Testis (tissue), 2 donors: ENCODE measurements at regions not wholly inside any gene's neighbourhood (a gene's known extent, or its start where the extent isn't known, plus 50 kb on each side); places are given as distances from the start of the nearest gene placed in this dataset.
A peak's percentile ranks its signal among the peaks of the same experiment; 100 is the strongest.

Experiments
- DNase-seq: peaks from one replicate; pipeline ENCODE4 v3.0.0-alpha.2; 2019
- H3K27ac ChIP-seq, 2 donors: fragments of 200-600 bp; sonication (generic); one replicate each; pipeline ENCODE4 v1.5.1; 2019
- H3K27me3 ChIP-seq: fragments of 200-600 bp; sonication (generic); one replicate; pipeline ENCODE4 v1.5.1; 2019
- H3K36me3 ChIP-seq: fragments of 200-600 bp; sonication (generic); one replicate; pipeline ENCODE4 v1.5.1; 2017; ENCODE audit warnings: low read depth; ENCODE audit errors: missing control alignments
- H3K4me1 ChIP-seq: fragments of 200-600 bp; sonication (generic); one replicate; pipeline ENCODE4 v1.5.1; 2019
- H3K4me3 ChIP-seq, 2 donors: fragments of 200-600 bp; sonication (generic); one replicate each; pipeline ENCODE4 v1.5.1; 2017 to 2019
- H3K9me3 ChIP-seq: fragments of 200-600 bp; sonication (generic); one replicate; pipeline ENCODE4 v1.5.1; 2017
- POLR2A ChIP-seq: fragments of 450-650 bp; IDR thresholded peaks from one replicate; pipeline ENCODE4 v1.6.1; 2017; ENCODE audit warnings: antibody characterized with exemption, mild to moderate bottlenecking, moderate library complexity
- WGBS, 2 donors: methylation state at CpG; one replicate each; pipeline ENCODE4 v1.1.5; 2018; 5-methylcytosine and 5-hydroxymethylcytosine counted together
- intact Hi-C: fragments of 100-400 bp; cut with DNase I; formaldehyde crosslinking; loops from one replicate; pipeline ENCODE4 v1.15.1; 2023; ENCODE audit warnings: low total_unique reads
- TF ChIP-seq, protein P1 (sequence below), 3 experiments: fragments of 450-650 bp in 2 of 3; fragments of 200-600 bp in 1 of 3; sonication (generic) in 1 of 3; IDR thresholded peaks; one replicate each; pipeline ENCODE4 v1.5.1; 2016 to 2019; ENCODE audit warnings: antibody characterized with exemption in 3 of 3, mild to moderate bottlenecking in 2 of 3, moderate library complexity in 1 of 3

- no peaks in the 10 kb centered on the region for H3K36me3 ChIP-seq
- H3K4me1 ChIP-seq: peaks cover 11% of the 10 kb centered on the region
- DNase-seq: no peak
- H3K27me3 ChIP-seq: no peaks in the 10 kb centered on the region
- no peak for TF ChIP-seq POLR2A
- TF ChIP-seq, protein P1, sequence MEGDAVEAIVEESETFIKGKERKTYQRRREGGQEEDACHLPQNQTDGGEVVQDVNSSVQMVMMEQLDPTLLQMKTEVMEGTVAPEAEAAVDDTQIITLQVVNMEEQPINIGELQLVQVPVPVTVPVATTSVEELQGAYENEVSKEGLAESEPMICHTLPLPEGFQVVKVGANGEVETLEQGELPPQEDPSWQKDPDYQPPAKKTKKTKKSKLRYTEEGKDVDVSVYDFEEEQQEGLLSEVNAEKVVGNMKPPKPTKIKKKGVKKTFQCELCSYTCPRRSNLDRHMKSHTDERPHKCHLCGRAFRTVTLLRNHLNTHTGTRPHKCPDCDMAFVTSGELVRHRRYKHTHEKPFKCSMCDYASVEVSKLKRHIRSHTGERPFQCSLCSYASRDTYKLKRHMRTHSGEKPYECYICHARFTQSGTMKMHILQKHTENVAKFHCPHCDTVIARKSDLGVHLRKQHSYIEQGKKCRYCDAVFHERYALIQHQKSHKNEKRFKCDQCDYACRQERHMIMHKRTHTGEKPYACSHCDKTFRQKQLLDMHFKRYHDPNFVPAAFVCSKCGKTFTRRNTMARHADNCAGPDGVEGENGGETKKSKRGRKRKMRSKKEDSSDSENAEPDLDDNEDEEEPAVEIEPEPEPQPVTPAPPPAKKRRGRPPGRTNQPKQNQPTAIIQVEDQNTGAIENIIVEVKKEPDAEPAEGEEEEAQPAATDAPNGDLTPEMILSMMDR (IDR thresholded peaks at IDR 0.05): no peak
- intact Hi-C loops: no loop called here
- no peaks in the 10 kb centered on the region for H3K9me3 ChIP-seq
- H3K4me3 ChIP-seq: no peak overlapping the region
- no peak overlapping the region for H3K27ac ChIP-seq
- 90 to 93% methylated on average over 2 of the region's 2 CpGs for WGBS, 2 donors
Measured at GRCh38 chr2:106706283-106706682, 179.7 kb downstream of the ST6GAL2 start.

- H3K27me3 ChIP-seq: no peaks in the 10 kb centered on the region
- peak; percentile 56 for DNase-seq
- WGBS, 2 donors: 38 to 41% methylated on average over 1 of the region's 1 CpG
- intact Hi-C loops: no loop called here
- no peak overlapping the region for H3K4me3 ChIP-seq
- H3K4me1 ChIP-seq: peaks cover 5% of the 10 kb centered on the region
- H3K9me3 ChIP-seq: no peaks in the 10 kb centered on the region
- H3K36me3 ChIP-seq: no peaks in the 10 kb centered on the region
- no peak overlapping the region for H3K27ac ChIP-seq
- TF ChIP-seq, protein P1 (IDR thresholded peaks at IDR 0.05): no peak
- TF ChIP-seq POLR2A: no peak
Measured at GRCh38 chr2:106708209-106708608, 177.8 kb downstream of the ST6GAL2 start.

GRCh38 chr2:106709229-106709628, 176.7 kb downstream of the ST6GAL2 start:
- no peaks in the 10 kb centered on the region for H3K36me3 ChIP-seq
- DNase-seq: no peak
- no peak overlapping the region for H3K27ac ChIP-seq
- no peaks in the 10 kb centered on the region for H3K9me3 ChIP-seq
- H3K27me3 ChIP-seq: no peaks in the 10 kb centered on the region
- H3K4me1 ChIP-seq: peaks cover 5% of the 10 kb centered on the region
- intact Hi-C loops: no loop called here
- 94 to 100% methylated on average over 1 of the region's 1 CpG for WGBS, 2 donors
- no peak overlapping the region for H3K4me3 ChIP-seq
- TF ChIP-seq, protein P1 (IDR thresholded peaks at IDR 0.05): no peak
- no peak for TF ChIP-seq POLR2A

DNA sequence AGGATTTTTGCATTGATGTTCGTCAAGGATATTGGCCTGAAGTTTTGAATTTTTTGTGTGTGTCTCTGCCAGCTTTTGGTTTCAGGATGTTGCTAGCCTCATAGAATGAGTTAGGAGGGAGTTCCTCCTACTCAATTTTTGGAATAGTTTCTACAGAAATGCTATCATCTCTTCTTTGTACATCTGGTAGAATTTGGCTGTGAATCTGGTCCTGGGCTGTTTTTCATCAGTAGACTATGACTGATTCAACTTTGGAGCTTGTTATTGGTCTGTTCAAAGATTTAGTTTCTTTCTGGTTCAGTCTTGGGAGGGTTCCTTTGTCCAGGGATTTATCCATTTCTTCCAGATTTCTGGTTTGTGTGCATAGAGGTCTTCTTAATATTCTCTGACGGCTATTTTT, 166.7 kb downstream of the ST6GAL2 start:
- Histone ChIP-seq H3K27ac (no peak overlapping the region), H3K36me3 (no peaks in the 10 kb centered on the region), H3K4me1 (no peaks in the 10 kb centered on the region), H3K27me3 (no peaks in the 10 kb centered on the region), H3K4me3 (no peak overlapping the region), H3K9me3 (no peaks in the 10 kb centered on the region)
- intact Hi-C loops: no loop called here
- DNase-seq: no peak
- no peak for TF ChIP-seq POLR2A
- TF ChIP-seq, protein P1 (IDR thresholded peaks at IDR 0.05): no peak
- WGBS, 2 donors: 43 to 46% methylated on average over 2 of the region's 2 CpGs

DNA sequence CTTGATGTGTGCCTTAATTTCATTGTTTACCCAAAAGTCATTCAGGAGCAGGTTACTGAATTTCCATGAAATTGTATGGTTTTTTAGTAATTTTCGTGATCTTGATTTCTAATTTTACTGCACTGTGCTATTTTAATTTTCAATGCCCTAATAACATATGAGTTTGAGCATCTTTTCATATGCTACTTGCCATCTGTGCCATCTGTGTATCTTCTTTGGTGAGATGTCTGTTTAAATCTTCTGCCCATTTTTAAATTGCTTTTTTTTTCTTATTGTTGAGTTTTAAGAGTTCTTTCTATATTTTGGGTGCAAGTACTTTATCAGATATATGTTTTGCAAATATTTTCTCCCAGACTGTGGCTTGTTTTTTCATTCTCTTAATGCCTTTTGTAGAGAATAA, 165.9 kb downstream of the ST6GAL2 start:
- WGBS, 2 donors: 88 to 90% methylated on average over 1 of the region's 1 CpG
- no peaks in the 10 kb centered on the region for H3K36me3 ChIP-seq
- no peak for DNase-seq
- no peaks in the 10 kb centered on the region for H3K4me1 ChIP-seq
- intact Hi-C loops: no loop called here
- no peaks in the 10 kb centered on the region for H3K27me3 ChIP-seq
- no peak overlapping the region for H3K4me3 ChIP-seq
- H3K9me3 ChIP-seq: no peaks in the 10 kb centered on the region
- TF ChIP-seq POLR2A: no peak
- TF ChIP-seq, protein P1 (IDR thresholded peaks at IDR 0.05): no peak
- H3K27ac ChIP-seq: no peak overlapping the region
